SK-N-SH treated with all-trans-retinoic acid at 6 μM for 48 hours (cell line): ENCODE measurements at regions not wholly inside any gene's neighbourhood (a gene's known extent, or its start where the extent isn't known, plus 50 kb on each side); places are given as distances from the start of the nearest gene placed in this dataset.

Experiments used
- ATAC-seq: fragments of 200-7000 bp; cut with Tn5 transposase; 3 replicates; pipeline ENCODE4 v1.9.1; 2020; ENCODE audit warnings: mild to moderate bottlenecking, moderate library complexity
- ARNTL ChIP-seq: fragments of 450-650 bp; formaldehyde crosslinking; IDR thresholded peaks from 2 replicates; pipeline ENCODE4 v1.5.0; 2020; ENCODE audit warnings: low read depth, mild to moderate bottlenecking, moderate library complexity, borderline replicate concordance
- BACH2 ChIP-seq: fragments of 250-450 bp; sonication (Bioruptor Pico); IDR thresholded peaks from 2 replicates; pipeline ENCODE4 v1.9.0; 2021; ENCODE audit warnings: mild to moderate bottlenecking, borderline replicate concordance
- ESRRG ChIP-seq: fragments of 250-450 bp; sonication (Bioruptor Pico); IDR thresholded peaks from 2 replicates; pipeline ENCODE4 v1.6.1; 2021; ENCODE audit warnings: mild to moderate bottlenecking
- GLIS3 ChIP-seq: fragments of 250-450 bp; sonication (Bioruptor Pico); IDR thresholded peaks from 2 replicates; pipeline ENCODE4 v1.5.0; 2020; ENCODE audit warnings: mild to moderate bottlenecking, moderate library complexity
- ISL1 ChIP-seq: fragments of 250-450 bp; sonication (Bioruptor Pico); IDR thresholded peaks from 2 replicates; pipeline ENCODE4 v2.1.2; 2022; ENCODE audit warnings: mild to moderate bottlenecking, moderate library complexity
- OSR1 ChIP-seq: fragments of 250-450 bp; sonication (Bioruptor Pico); IDR thresholded peaks from 2 replicates; pipeline ENCODE4 v1.8.0; 2022; ENCODE audit warnings: moderate library complexity, mild to moderate bottlenecking, inconsistent platforms
- PPARA ChIP-seq: fragments of 250-450 bp; sonication (Bioruptor Pico); IDR thresholded peaks from 2 replicates; pipeline ENCODE4 v1.5.0; 2020; ENCODE audit warnings: mild to moderate bottlenecking, borderline replicate concordance
- RARB ChIP-seq: fragments of 250-450 bp; sonication (Bioruptor Pico); IDR thresholded peaks from 2 replicates; pipeline ENCODE4 v1.8.0; 2021; ENCODE audit warnings: mild to moderate bottlenecking, moderate library complexity
- SNAI2 ChIP-seq: fragments of 250-450 bp; sonication (Bioruptor Pico); IDR thresholded peaks from 2 replicates; pipeline ENCODE4 v1.5.0; 2020; ENCODE audit warnings: mild to moderate bottlenecking, moderate library complexity
- TCF4 ChIP-seq: fragments of 250-450 bp; sonication (Bioruptor Pico); IDR thresholded peaks from 2 replicates; pipeline ENCODE4 v1.8.0; 2021; ENCODE audit warnings: mild to moderate bottlenecking, moderate library complexity, borderline replicate concordance
- TOX ChIP-seq: fragments of 250-450 bp; sonication (Bioruptor Pico); IDR thresholded peaks from 2 replicates; pipeline ENCODE4 v1.8.0; 2021; ENCODE audit warnings: mild to moderate bottlenecking, moderate library complexity, borderline replicate concordance
- ZC3H10 ChIP-seq: fragments of 250-450 bp; sonication (Bioruptor Pico); IDR thresholded peaks from 2 replicates; pipeline ENCODE4 v1.5.1; 2021; ENCODE audit warnings: mild to moderate bottlenecking, moderate library complexity
- ZFP3 ChIP-seq: fragments of 250-450 bp; sonication (Bioruptor Pico); IDR thresholded peaks from 2 replicates; pipeline ENCODE4 v1.5.0; 2020; ENCODE audit warnings: mild to moderate bottlenecking, moderate library complexity
- ZFP30 ChIP-seq: fragments of 450-650 bp; formaldehyde crosslinking; IDR thresholded peaks from 2 replicates; pipeline ENCODE4 v1.5.0; 2022; ENCODE audit warnings: mild to moderate bottlenecking, moderate library complexity
- ZNF565 ChIP-seq: fragments of 450-650 bp; formaldehyde crosslinking; conservative IDR thresholded peaks from 2 replicates; pipeline ENCODE4 v1.5.0; 2020; ENCODE audit warnings: low read depth, mild to moderate bottlenecking, moderate library complexity
- ZNF70 ChIP-seq: fragments of 450-650 bp; formaldehyde crosslinking; IDR thresholded peaks from 2 replicates; pipeline ENCODE4 v1.5.0; 2020; ENCODE audit warnings: mild to moderate bottlenecking, moderate library complexity
- ZNF8 ChIP-seq: fragments of 450-650 bp; formaldehyde crosslinking; IDR thresholded peaks from 2 replicates; pipeline ENCODE4 v1.5.0; 2020; ENCODE audit warnings: mild to moderate bottlenecking, moderate library complexity
- TF ChIP-seq, protein P1 (sequence below): fragments of 250-450 bp; sonication (Bioruptor Pico); IDR thresholded peaks from 2 replicates; pipeline ENCODE4 v1.5.1; 2021; ENCODE audit warnings: mild to moderate bottlenecking, moderate library complexity
- TF ChIP-seq, protein P2 (sequence below): fragments of 250-450 bp; sonication (Bioruptor Pico); IDR thresholded peaks from 2 replicates; pipeline ENCODE4 v1.5.1; 2020; ENCODE audit warnings: low read depth, mild to moderate bottlenecking, moderate library complexity
- TF ChIP-seq, protein P3 (sequence below): fragments of 250-450 bp; sonication (Bioruptor Pico); IDR thresholded peaks from 2 replicates; pipeline ENCODE4 v1.8.0; 2021; ENCODE audit warnings: low read depth, mild to moderate bottlenecking, moderate library complexity, borderline replicate concordance
- TF ChIP-seq, protein P4 (sequence below): fragments of 250-450 bp; sonication (Bioruptor Pico); IDR thresholded peaks from 2 replicates; pipeline ENCODE4 v1.5.0; 2020; ENCODE audit warnings: mild to moderate bottlenecking, moderate library complexity
- TF ChIP-seq, protein P5 (sequence below): fragments of 250-450 bp; sonication (Bioruptor Pico); IDR thresholded peaks from 2 replicates; pipeline ENCODE4 v1.8.0; 2020; ENCODE audit warnings: mild to moderate bottlenecking, moderate library complexity, borderline replicate concordance

DNA sequence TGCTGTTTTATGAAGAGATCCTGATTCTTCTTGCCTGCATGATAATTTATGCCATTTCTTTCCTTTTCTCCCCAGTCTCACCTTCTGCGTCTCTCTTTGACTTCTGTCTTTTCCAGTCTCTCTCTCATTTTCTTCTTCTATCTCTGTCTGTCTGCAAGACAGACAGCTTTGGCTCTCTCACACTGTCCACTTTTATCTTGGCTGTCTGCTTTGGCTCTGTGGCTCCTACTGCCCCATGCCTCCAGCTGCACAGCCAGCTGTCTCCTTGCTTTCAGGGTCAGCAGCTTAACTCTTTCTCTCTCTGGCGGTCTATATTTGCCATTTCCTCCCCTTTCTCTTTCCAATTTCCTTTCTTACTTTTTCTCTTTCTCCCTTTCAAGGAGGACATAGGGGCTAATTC lies 971.1 kb upstream of the COX7C start:
- TF ChIP-seq ZNF565 (CRISPR knock-in tag) (no peak), RARB (no peak), ESRRG (CRISPR knock-in tag) (no peak), GLIS3 (CRISPR knock-in tag) (no peak), BACH2 (CRISPR knock-in tag) (no peak), SNAI2 (CRISPR knock-in tag) (no peak), ARNTL (CRISPR knock-in tag) (no peak), ZFP3 (CRISPR knock-in tag) (no peak), OSR1 (no peak), ZC3H10 (CRISPR knock-in tag) (no peak)
- TF ChIP-seq, protein P1, sequence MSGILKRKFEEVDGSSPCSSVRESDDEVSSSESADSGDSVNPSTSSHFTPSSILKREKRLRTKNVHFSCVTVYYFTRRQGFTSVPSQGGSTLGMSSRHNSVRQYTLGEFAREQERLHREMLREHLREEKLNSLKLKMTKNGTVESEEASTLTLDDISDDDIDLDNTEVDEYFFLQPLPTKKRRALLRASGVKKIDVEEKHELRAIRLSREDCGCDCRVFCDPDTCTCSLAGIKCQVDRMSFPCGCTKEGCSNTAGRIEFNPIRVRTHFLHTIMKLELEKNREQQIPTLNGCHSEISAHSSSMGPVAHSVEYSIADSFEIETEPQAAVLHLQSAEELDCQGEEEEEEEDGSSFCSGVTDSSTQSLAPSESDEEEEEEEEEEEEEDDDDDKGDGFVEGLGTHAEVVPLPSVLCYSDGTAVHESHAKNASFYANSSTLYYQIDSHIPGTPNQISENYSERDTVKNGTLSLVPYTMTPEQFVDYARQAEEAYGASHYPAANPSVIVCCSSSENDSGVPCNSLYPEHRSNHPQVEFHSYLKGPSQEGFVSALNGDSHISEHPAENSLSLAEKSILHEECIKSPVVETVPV (CRISPR knock-in tag): no peak
- TF ChIP-seq, protein P2, sequence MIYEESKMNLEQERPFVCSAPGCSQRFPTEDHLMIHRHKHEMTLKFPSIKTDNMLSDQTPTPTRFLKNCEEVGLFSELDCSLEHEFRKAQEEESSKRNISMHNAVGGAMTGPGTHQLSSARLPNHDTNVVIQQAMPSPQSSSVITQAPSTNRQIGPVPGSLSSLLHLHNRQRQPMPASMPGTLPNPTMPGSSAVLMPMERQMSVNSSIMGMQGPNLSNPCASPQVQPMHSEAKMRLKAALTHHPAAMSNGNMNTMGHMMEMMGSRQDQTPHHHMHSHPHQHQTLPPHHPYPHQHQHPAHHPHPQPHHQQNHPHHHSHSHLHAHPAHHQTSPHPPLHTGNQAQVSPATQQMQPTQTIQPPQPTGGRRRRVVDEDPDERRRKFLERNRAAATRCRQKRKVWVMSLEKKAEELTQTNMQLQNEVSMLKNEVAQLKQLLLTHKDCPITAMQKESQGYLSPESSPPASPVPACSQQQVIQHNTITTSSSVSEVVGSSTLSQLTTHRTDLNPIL (CRISPR knock-in tag): no peak
- TF ChIP-seq, protein P3, sequence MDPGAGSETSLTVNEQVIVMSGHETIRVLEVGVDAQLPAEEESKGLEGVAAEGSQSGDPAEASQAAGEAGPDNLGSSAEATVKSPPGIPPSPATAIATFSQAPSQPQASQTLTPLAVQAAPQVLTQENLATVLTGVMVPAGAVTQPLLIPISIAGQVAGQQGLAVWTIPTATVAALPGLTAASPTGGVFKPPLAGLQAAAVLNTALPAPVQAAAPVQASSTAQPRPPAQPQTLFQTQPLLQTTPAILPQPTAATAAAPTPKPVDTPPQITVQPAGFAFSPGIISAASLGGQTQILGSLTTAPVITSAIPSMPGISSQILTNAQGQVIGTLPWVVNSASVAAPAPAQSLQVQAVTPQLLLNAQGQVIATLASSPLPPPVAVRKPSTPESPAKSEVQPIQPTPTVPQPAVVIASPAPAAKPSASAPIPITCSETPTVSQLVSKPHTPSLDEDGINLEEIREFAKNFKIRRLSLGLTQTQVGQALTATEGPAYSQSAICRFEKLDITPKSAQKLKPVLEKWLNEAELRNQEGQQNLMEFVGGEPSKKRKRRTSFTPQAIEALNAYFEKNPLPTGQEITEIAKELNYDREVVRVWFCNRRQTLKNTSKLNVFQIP: no peak
- no peak for ATAC-seq

DNA sequence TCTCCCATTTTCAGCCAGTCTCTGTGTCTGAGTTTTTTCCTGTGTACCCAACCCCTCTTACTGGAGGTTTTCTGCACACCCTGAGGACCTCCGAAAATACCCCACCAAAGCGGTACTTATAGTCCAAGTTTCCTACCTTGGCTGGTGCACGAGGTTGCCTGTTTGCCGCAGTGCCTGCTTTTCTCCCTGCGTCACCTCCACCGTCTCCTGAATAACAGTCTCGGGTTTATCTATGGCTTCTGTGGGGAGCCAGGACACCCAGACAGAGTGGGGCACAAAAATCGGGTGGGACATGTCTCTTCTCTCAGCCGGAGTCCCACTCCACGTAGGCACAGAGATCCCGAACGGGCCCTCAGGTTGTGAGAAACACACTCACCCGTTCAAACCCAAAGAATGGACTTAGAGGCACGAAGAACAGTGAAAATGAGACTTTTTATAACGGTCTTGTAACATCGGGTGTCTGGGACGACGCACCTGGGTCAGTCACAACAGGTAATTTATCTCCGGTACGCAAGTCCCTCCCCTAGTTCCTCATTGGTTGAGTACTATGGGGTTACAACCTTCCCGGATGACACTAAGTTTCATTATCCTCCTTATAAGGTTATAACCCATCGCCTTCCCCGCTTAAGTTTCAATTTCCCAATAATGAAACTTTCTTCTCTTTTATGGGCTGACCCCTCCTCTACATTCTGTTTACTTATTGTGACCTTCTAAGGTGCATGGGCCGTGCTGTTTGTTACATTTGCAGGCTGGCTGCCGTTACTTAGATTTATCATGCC lies 970.2 kb upstream of the COX7C start:
- TF ChIP-seq OSR1 (no peak), ZFP3 (CRISPR knock-in tag) (no peak), TOX (CRISPR knock-in tag) (no peak), ISL1 (CRISPR knock-in tag) (no peak), BACH2 (CRISPR knock-in tag) (no peak), RARB (no peak)
- TF ChIP-seq, protein P3: no peak
- TF ChIP-seq, protein P2 (CRISPR knock-in tag): no peak
- TF ChIP-seq, protein P4, sequence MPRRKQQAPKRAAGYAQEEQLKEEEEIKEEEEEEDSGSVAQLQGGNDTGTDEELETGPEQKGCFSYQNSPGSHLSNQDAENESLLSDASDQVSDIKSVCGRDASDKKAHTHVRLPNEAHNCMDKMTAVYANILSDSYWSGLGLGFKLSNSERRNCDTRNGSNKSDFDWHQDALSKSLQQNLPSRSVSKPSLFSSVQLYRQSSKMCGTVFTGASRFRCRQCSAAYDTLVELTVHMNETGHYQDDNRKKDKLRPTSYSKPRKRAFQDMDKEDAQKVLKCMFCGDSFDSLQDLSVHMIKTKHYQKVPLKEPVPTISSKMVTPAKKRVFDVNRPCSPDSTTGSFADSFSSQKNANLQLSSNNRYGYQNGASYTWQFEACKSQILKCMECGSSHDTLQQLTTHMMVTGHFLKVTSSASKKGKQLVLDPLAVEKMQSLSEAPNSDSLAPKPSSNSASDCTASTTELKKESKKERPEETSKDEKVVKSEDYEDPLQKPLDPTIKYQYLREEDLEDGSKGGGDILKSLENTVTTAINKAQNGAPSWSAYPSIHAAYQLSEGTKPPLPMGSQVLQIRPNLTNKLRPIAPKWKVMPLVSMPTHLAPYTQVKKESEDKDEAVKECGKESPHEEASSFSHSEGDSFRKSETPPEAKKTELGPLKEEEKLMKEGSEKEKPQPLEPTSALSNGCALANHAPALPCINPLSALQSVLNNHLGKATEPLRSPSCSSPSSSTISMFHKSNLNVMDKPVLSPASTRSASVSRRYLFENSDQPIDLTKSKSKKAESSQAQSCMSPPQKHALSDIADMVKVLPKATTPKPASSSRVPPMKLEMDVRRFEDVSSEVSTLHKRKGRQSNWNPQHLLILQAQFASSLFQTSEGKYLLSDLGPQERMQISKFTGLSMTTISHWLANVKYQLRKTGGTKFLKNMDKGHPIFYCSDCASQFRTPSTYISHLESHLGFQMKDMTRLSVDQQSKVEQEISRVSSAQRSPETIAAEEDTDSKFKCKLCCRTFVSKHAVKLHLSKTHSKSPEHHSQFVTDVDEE: no peak
- TF ChIP-seq, protein P1 (CRISPR knock-in tag): no peak
- TF ChIP-seq, all 23 proteins: peak for 0
- ATAC-seq: no peak

DNA sequence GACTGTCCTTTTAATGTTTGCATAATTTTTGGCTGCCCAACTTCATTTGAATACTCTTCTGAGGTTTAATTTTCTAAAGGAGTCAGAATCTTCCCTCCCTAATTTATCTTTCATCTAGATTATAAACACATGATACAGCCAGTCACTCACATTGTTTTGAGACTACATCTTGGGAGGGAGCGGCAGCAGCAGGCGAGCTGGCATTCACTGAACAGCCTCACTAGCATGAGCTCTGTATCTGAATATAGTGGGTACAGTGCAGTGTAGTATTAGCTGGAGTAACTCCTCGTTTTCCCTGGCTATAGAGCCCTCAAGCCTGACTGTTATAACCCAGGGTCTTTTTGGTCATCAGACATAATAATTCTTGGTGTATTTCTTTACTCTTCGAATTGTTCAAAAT lies 969.2 kb upstream of the COX7C start:
- ATAC-seq: no peak
- no peak for TF ChIP-seq PPARA (CRISPR knock-in tag)
- no peak for TF ChIP-seq ZNF8 (CRISPR knock-in tag)
- no peak for TF ChIP-seq ZNF70
- TF ChIP-seq, protein P5, sequence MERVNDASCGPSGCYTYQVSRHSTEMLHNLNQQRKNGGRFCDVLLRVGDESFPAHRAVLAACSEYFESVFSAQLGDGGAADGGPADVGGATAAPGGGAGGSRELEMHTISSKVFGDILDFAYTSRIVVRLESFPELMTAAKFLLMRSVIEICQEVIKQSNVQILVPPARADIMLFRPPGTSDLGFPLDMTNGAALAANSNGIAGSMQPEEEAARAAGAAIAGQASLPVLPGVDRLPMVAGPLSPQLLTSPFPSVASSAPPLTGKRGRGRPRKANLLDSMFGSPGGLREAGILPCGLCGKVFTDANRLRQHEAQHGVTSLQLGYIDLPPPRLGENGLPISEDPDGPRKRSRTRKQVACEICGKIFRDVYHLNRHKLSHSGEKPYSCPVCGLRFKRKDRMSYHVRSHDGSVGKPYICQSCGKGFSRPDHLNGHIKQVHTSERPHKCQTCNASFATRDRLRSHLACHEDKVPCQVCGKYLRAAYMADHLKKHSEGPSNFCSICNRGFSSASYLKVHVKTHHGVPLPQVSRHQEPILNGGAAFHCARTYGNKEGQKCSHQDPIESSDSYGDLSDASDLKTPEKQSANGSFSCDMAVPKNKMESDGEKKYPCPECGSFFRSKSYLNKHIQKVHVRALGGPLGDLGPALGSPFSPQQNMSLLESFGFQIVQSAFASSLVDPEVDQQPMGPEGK (CRISPR knock-in tag): no peak
- no peak for TF ChIP-seq ZFP30 (CRISPR knock-in tag)
- no peak for TF ChIP-seq TCF4
- no peak for TF ChIP-seq BACH2 (CRISPR knock-in tag)
- no peak for TF ChIP-seq TOX (CRISPR knock-in tag)
- TF ChIP-seq ARNTL (CRISPR knock-in tag): no peak
- no peak for TF ChIP-seq ZFP3 (CRISPR knock-in tag)
